H1 (cell line): ENCODE measurements at regions not wholly inside any gene's neighbourhood (a gene's known extent, or its start where the extent isn't known, plus 50 kb on each side); places are given as distances from the start of the nearest gene placed in this dataset.

Experiments used
- CTCF ChIA-PET: fragments of 300-600 bp; sonication (Branson Sonifier 250); formaldehyde crosslinking; loops from one replicate; lab custom pipeline; 2021; ENCODE audit not compliant: partially characterized antibody; lab: Charles Lee
- POLR2A ChIA-PET: fragments of 300-600 bp; sonication (Branson Sonifier 250); formaldehyde crosslinking; loops from one replicate; lab custom pipeline; 2021; ENCODE audit warnings: inconsistent platforms; ENCODE audit not compliant: partially characterized antibody; lab: Charles Lee
- DNase-seq, 2 experiments: peaks; one replicate each; pipeline versions ENCODE4 v3.0.0 to v3.0.0-alpha.2; 2010 to 2022; ENCODE audit warnings: low spot score in 2 of 2, low read depth in 1 of 2, mixed read lengths in 1 of 2
- FAIRE-seq: peaks from 2 replicates; lab custom pipeline; 2011; peaks lifted over from hg19 to GRCh38; lab: Jason Lieb, UNC
- H2AFZ ChIP-seq: 2 replicates; pipeline ENCODE4 v1.8.1; 2012; ENCODE audit warnings: low read length, inconsistent platforms
- H2AK5ac ChIP-seq: 2 replicates; pipeline ENCODE4 v1.6.1; 2013; ENCODE audit warnings: low read depth, low read length
- H2BK120ac ChIP-seq: replicated peaks from 2 replicates; pipeline ENCODE3; 2013; ENCODE audit warnings: low read depth, low read length, inconsistent platforms
- H2BK12ac ChIP-seq: 2 replicates; pipeline ENCODE4 v1.6.1; 2013; ENCODE audit warnings: low read depth, low read length
- H2BK15ac ChIP-seq: 2 replicates; pipeline ENCODE4 v1.6.1; 2013; ENCODE audit warnings: low read length
- H2BK20ac ChIP-seq: 2 replicates; pipeline ENCODE4 v1.6.1; 2013; ENCODE audit warnings: low read length
- H2BK5ac ChIP-seq: 2 replicates; pipeline ENCODE4 v1.6.1; 2013; ENCODE audit warnings: low read depth, low read length
- H3K14ac ChIP-seq: 2 replicates; pipeline ENCODE4 v1.6.1; 2013; ENCODE audit warnings: inconsistent platforms; ENCODE audit not compliant: insufficient read length
- H3K18ac ChIP-seq: 2 replicates; pipeline ENCODE4 v1.6.1; 2013; ENCODE audit warnings: low read length; ENCODE audit errors: extremely low read depth
- H3K23ac ChIP-seq: 2 replicates; pipeline ENCODE4 v1.6.1; 2013; ENCODE audit warnings: inconsistent platforms; ENCODE audit not compliant: insufficient read length
- H3K23me2 ChIP-seq: 2 replicates; pipeline ENCODE4 v1.6.1; 2013; ENCODE audit warnings: low read depth, low read length
- H3K27ac ChIP-seq: 2 replicates; pipeline ENCODE4 v1.6.1; 2011; ENCODE audit warnings: low read depth, low read length, inconsistent platforms
- H3K27me3 ChIP-seq, 4 experiments: replicated peaks in 1 of 4; 1 replicate in 1 of 4; 2 replicates in 3 of 4; pipeline versions ENCODE4 v1.6.1 to v1.8.1; 2011 to 2013; ENCODE audit warnings: low read length in 3 of 4, mild to moderate bottlenecking in 3 of 4, inconsistent platforms in 2 of 4, mixed read lengths in 2 of 4, moderate library complexity in 1 of 4; ENCODE audit not compliant: control insufficient read depth in 3 of 4, insufficient read depth in 3 of 4; ENCODE audit errors: extremely low read depth in 1 of 4
- H3K36me3 ChIP-seq, 4 experiments: 2 replicates each; pipeline versions ENCODE4 v1.6.1 to v1.8.1; 2011 to 2013; ENCODE audit warnings: mild to moderate bottlenecking in 4 of 4, low read length in 3 of 4, moderate library complexity in 2 of 4, control low read depth in 1 of 4, inconsistent platforms in 1 of 4; ENCODE audit not compliant: insufficient read depth in 4 of 4, control insufficient read depth in 2 of 4
- H3K4ac ChIP-seq: replicated peaks from 2 replicates; pipeline ENCODE3; 2013; ENCODE audit warnings: low read length, low read depth, mixed read lengths, inconsistent platforms; ENCODE audit not compliant: insufficient read length
- H3K4me1 ChIP-seq, 4 experiments: replicated peaks in 1 of 4; 1 replicate in 1 of 4; 2 replicates in 3 of 4; pipeline versions ENCODE4 v1.6.1 to v1.8.1; 2011 to 2013; ENCODE audit warnings: low read length in 3 of 4, inconsistent platforms in 2 of 4, mixed read lengths in 1 of 4; ENCODE audit not compliant: insufficient read depth in 4 of 4, control insufficient read depth in 3 of 4
- H3K4me2 ChIP-seq, 2 experiments: 2 replicates each; pipeline versions ENCODE4 v1.6.1 to v1.8.1; 2011 to 2013; ENCODE audit warnings: low read depth in 2 of 2, low read length in 2 of 2, control low read depth in 1 of 2, inconsistent platforms in 1 of 2, mild to moderate bottlenecking in 1 of 2; ENCODE audit not compliant: insufficient read depth in 1 of 2
- H3K4me3 ChIP-seq, 4 experiments: fragments of 200-600, 300-600 bp in 1 of 4; sonication (generic), shearing (Covaris generic), sonication (Bioruptor Twin) in 1 of 4; 2 replicates each; pipeline versions ENCODE4 v1.5.1 to v1.8.1; 2011 to 2016; ENCODE audit warnings: low read length in 4 of 4, low read depth in 3 of 4, control low read depth in 2 of 4, inconsistent platforms in 2 of 4, mild to moderate bottlenecking in 2 of 4, mixed read lengths in 1 of 4, moderate library complexity in 1 of 4; ENCODE audit not compliant: insufficient read depth in 2 of 4; ENCODE audit errors: extremely low read depth in 1 of 4
- H3K56ac ChIP-seq: replicated peaks from 2 replicates; pipeline ENCODE3; 2013; ENCODE audit warnings: low read depth, mild to moderate bottlenecking, mixed read lengths, low read length, inconsistent platforms; ENCODE audit not compliant: insufficient read length
- H3K79me1 ChIP-seq: 2 replicates; pipeline ENCODE4 v1.6.1; 2013; ENCODE audit warnings: low read depth, low read length, control low read depth
- H3K79me2 ChIP-seq, 2 experiments: 2 replicates each; pipeline versions ENCODE4 v1.6.1 to v1.8.1; 2012 to 2013; ENCODE audit warnings: low read length in 2 of 2, mild to moderate bottlenecking in 2 of 2, inconsistent platforms in 1 of 2; ENCODE audit not compliant: insufficient read depth in 2 of 2, control insufficient read depth in 1 of 2
- H3K9ac ChIP-seq, 4 experiments: replicated peaks in 1 of 4; 1 replicate in 1 of 4; 2 replicates in 3 of 4; pipeline versions ENCODE4 v1.6.1 to v1.8.1; 2011 to 2013; ENCODE audit warnings: low read depth in 3 of 4, low read length in 3 of 4, control low read depth in 2 of 4, mild to moderate bottlenecking in 2 of 4, moderate library complexity in 2 of 4, inconsistent platforms in 1 of 4; ENCODE audit errors: extremely low read depth in 1 of 4
- H3K9me3 ChIP-seq, 2 experiments: 2 replicates each; pipeline versions ENCODE4 v1.6.1 to v1.8.1; 2012 to 2013; ENCODE audit warnings: mild to moderate bottlenecking in 2 of 2, moderate library complexity in 2 of 2, control low read depth in 1 of 2, inconsistent platforms in 1 of 2, low read depth in 1 of 2, low read length in 1 of 2, mixed read lengths in 1 of 2; ENCODE audit not compliant: insufficient read depth in 2 of 2
- H4K20me1 ChIP-seq, 2 experiments: replicated peaks in 1 of 2; 2 replicates each; pipeline versions ENCODE3 to v1.8.1; 2011 to 2013; ENCODE audit warnings: inconsistent platforms in 2 of 2, low read length in 2 of 2, mild to moderate bottlenecking in 1 of 2; ENCODE audit not compliant: insufficient read depth in 2 of 2, control insufficient read depth in 1 of 2
- H4K5ac ChIP-seq: 2 replicates; pipeline ENCODE4 v1.6.1; 2013; ENCODE audit warnings: low read length, low read depth, mixed read lengths, inconsistent platforms; ENCODE audit not compliant: insufficient read length
- H4K8ac ChIP-seq: 2 replicates; pipeline ENCODE4 v1.8.0; 2013; ENCODE audit warnings: mild to moderate bottlenecking, moderate library complexity, low read length, inconsistent platforms; ENCODE audit not compliant: insufficient read depth; ENCODE audit errors: extremely low read depth
- H4K91ac ChIP-seq: replicated peaks from 2 replicates; pipeline ENCODE3; 2013; ENCODE audit warnings: low read length, mixed read lengths, inconsistent platforms; ENCODE audit not compliant: insufficient read length
- ASH2L ChIP-seq: fragments of 200-600, 300-600 bp; sonication (generic); IDR thresholded peaks from one replicate; pipeline ENCODE4 v1.7.1; 2017; ENCODE audit warnings: low read length
- CTBP2 ChIP-seq: IDR thresholded peaks from 2 replicates; pipeline ENCODE4 v1.7.0; 2011; ENCODE audit warnings: borderline replicate concordance, mild to moderate bottlenecking, moderate library complexity, mixed read lengths, low read length; ENCODE audit not compliant: insufficient read depth, insufficient read length
- GABPA ChIP-seq: IDR thresholded peaks from 2 replicates; pipeline ENCODE4 v1.6.1; 2011; ENCODE audit warnings: mild to moderate bottlenecking, low read length, moderate library complexity, borderline replicate concordance; ENCODE audit not compliant: insufficient read depth
- RNF2 ChIP-seq: fragments of 200-900, 300-1000 bp; sonication (generic); IDR thresholded peaks from 2 replicates; pipeline ENCODE4 v1.7.1; 2016; ENCODE audit warnings: borderline replicate concordance, low read depth, mild to moderate bottlenecking, antibody characterized with exemption, low read length; ENCODE audit not compliant: poor library complexity, severe bottlenecking; ENCODE audit errors: missing control alignments
- SIX5 ChIP-seq: IDR thresholded peaks from 2 replicates; pipeline ENCODE4 v1.6.1; 2011; ENCODE audit warnings: mild to moderate bottlenecking, low read depth, low read length
- SRF ChIP-seq: IDR thresholded peaks from 2 replicates; pipeline ENCODE4 v1.6.1; 2011; ENCODE audit warnings: mild to moderate bottlenecking, low read depth, low read length, moderate library complexity
- TAF7 ChIP-seq: optimal IDR thresholded peaks from 2 replicates; pipeline ENCODE3; 2011; ENCODE audit warnings: low read depth, mild to moderate bottlenecking, inconsistent platforms, low read length, moderate library complexity, borderline replicate concordance
- TBP ChIP-seq: IDR thresholded peaks from 2 replicates; pipeline ENCODE4 v1.6.1; 2011; ENCODE audit warnings: low read depth, low read length, improper control_type of control experiment
- WGBS, 2 experiments: shearing (Covaris generic) in 1 of 2; methylation state at CpG; one replicate each; pipeline versions ENCODE4 v1.1.6 to v1.1.7; 2013 to 2015; ENCODE audit warnings: low lambda C conversion rate in 2 of 2, mixed read lengths in 2 of 2, inconsistent platforms in 1 of 2, low coverage in 1 of 2, missing lambda C conversion rate in 1 of 2; ENCODE audit not compliant: insufficient replicate concordance in 2 of 2, insufficient coverage in 1 of 2, insufficient read length in 1 of 2; ENCODE audit errors: extremely low coverage in 1 of 2, missing lambda C conversion rate in 1 of 2; 5-methylcytosine and 5-hydroxymethylcytosine counted together
- TF ChIP-seq, protein P1 (sequence below): IDR thresholded peaks from 2 replicates; pipeline ENCODE4 v1.6.1; 2012; ENCODE audit warnings: inconsistent platforms

DNA sequence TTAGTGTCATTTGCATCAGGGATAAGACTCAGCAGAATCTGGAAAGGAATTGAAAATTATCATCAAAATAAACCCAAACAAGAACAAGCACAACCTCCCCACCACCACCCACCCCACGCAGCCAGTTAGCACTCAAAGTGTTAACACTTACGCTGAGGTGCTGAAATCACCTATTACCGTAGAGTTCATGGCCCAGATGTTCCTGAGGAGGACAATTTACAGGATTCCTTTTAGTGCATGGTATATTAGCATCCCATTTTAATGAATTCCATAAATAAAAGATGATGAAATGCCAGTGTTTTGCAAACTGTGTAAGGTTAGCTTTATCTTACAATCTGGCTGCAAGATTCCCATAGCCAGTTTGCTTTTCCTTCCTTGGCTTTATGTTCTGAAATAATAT lies 359.3 kb upstream of the SOX11 start:
- H3K18ac ChIP-seq, result no peak overlapping the region
- no peaks in the 10 kb centered on the region for H3K9me3 ChIP-seq
- no peaks in the 10 kb centered on the region for H3K79me1 ChIP-seq
- H4K91ac ChIP-seq, result no peak overlapping the region
- no peak for FAIRE-seq
- no peak overlapping the region for H3K27ac ChIP-seq
- H2BK15ac ChIP-seq, result no peak overlapping the region
- no peak overlapping the region for H2BK12ac ChIP-seq
- no peak overlapping the region for H3K4me2 ChIP-seq
- H2AFZ ChIP-seq, result no peak overlapping the region
- no peak overlapping the region for H2BK20ac ChIP-seq
- no peak overlapping the region for H4K5ac ChIP-seq
- H3K9ac ChIP-seq, result no peak overlapping the region
- no peak overlapping the region for H3K23ac ChIP-seq
- no peak overlapping the region for H2BK5ac ChIP-seq
- no peak overlapping the region for H2AK5ac ChIP-seq
- DNase-seq, result no peak
- H3K36me3 ChIP-seq, result no peaks in the 10 kb centered on the region
- 100% methylated on average over 3 of the region's 3 CpGs; no CpG with 5 or more reads in 1 of the 2 experiments for WGBS, 2 experiments
- no peaks in the 10 kb centered on the region for H3K23me2 ChIP-seq
- H4K20me1 ChIP-seq, result no peaks in the 10 kb centered on the region
- TF ChIP-seq TAF7 (no peak), TBP (no peak), GABPA (no peak), SRF (no peak), RNF2 (no peak), CTBP2 (no peak), SIX5 (no peak), ASH2L (no peak)
- TF ChIP-seq, protein P1, sequence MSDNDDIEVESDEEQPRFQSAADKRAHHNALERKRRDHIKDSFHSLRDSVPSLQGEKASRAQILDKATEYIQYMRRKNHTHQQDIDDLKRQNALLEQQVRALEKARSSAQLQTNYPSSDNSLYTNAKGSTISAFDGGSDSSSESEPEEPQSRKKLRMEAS, result no peak
- POLR2A ChIA-PET, result no interaction called here
- CTCF ChIA-PET, result no interaction called here
- no peak overlapping the region for H3K4me3 ChIP-seq
- no peak overlapping the region for H3K56ac ChIP-seq
- no peak overlapping the region for H3K14ac ChIP-seq
- H3K27me3 ChIP-seq, result no peaks in the 10 kb centered on the region
- no peaks in the 10 kb centered on the region for H3K4me1 ChIP-seq
- no peaks in the 10 kb centered on the region for H3K79me2 ChIP-seq
- no peak overlapping the region for H2BK120ac ChIP-seq
- H4K8ac ChIP-seq, result no peak overlapping the region
- no peak overlapping the region for H3K4ac ChIP-seq
